ENCODE measurements at regions not wholly inside any gene's neighbourhood (a gene's known extent, or its start where the extent isn't known, plus 50 kb on each side); places are given as distances from the start of the nearest gene placed in this dataset.

GRCh38 chr4:153076861-153077260 is 127.4 kb upstream of the TRIM2 start:
- TF ChIP-seq, protein P1, sequence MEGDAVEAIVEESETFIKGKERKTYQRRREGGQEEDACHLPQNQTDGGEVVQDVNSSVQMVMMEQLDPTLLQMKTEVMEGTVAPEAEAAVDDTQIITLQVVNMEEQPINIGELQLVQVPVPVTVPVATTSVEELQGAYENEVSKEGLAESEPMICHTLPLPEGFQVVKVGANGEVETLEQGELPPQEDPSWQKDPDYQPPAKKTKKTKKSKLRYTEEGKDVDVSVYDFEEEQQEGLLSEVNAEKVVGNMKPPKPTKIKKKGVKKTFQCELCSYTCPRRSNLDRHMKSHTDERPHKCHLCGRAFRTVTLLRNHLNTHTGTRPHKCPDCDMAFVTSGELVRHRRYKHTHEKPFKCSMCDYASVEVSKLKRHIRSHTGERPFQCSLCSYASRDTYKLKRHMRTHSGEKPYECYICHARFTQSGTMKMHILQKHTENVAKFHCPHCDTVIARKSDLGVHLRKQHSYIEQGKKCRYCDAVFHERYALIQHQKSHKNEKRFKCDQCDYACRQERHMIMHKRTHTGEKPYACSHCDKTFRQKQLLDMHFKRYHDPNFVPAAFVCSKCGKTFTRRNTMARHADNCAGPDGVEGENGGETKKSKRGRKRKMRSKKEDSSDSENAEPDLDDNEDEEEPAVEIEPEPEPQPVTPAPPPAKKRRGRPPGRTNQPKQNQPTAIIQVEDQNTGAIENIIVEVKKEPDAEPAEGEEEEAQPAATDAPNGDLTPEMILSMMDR (IDR thresholded peaks at IDR 0.05 in 4 of 5, conservative IDR thresholded peaks at IDR 0.05 in 1 of 5) = no peak
- TF ChIP-seq POLR2A (IDR thresholded peaks at IDR 0.05) = no peak

All from gastrocnemius medialis (tissue), 4 donors.